ENCODE measurements at regions not wholly inside any gene's neighbourhood (a gene's known extent, or its start where the extent isn't known, plus 50 kb on each side); places are given as distances from the start of the nearest gene placed in this dataset.

DNA sequence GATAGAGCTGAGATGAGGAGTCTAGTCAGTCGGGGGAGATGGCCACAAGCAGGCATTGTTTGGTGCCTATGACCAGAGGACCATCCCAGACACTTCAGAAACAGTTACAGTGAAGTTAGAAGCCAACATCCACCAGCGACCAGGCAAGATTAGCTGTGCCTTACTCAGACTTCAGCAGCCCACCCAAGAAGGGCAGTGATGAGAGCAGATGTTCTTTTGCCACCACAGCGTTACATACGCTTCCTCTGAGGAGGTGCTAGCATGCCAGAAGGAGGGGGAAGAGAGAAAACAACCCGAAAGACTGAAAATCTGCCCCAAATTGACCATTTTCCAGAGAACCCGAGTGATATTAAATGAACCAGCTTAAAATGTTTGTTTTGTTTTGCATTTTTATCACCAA, 186.8 kb downstream of the PRL start:
- TF ChIP-seq, protein P1, sequence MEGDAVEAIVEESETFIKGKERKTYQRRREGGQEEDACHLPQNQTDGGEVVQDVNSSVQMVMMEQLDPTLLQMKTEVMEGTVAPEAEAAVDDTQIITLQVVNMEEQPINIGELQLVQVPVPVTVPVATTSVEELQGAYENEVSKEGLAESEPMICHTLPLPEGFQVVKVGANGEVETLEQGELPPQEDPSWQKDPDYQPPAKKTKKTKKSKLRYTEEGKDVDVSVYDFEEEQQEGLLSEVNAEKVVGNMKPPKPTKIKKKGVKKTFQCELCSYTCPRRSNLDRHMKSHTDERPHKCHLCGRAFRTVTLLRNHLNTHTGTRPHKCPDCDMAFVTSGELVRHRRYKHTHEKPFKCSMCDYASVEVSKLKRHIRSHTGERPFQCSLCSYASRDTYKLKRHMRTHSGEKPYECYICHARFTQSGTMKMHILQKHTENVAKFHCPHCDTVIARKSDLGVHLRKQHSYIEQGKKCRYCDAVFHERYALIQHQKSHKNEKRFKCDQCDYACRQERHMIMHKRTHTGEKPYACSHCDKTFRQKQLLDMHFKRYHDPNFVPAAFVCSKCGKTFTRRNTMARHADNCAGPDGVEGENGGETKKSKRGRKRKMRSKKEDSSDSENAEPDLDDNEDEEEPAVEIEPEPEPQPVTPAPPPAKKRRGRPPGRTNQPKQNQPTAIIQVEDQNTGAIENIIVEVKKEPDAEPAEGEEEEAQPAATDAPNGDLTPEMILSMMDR (IDR thresholded peaks at IDR 0.05; ENCODE audit: insufficient read depth, low read depth, low read length, missing control alignments), result no peak
- no peak overlapping the region for H3K4me3 ChIP-seq (ENCODE audit: low read length)
- no peak for DNase-seq (ENCODE audit: low read depth)

DNA sequence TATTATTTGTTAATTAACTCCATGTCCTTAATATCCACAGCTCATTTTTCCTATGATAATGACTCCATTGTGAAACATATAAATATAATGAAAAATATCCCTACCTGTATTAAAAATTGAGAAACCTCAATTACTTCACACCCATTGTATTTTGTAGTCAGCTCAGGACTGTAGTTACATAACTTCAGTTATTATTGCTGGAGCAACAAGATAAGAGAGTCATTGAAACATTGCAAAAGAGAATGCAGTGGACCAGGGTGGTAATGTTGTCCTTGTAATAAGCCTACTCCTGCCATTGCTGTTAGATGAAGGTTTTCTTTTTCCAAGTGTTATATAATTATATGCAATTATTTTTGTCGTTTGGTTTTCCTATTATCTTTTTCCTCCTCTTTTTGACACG, 184.4 kb downstream of the PRL start:
- DNase-seq (ENCODE audit: low read depth), result peak; percentile 80

DNA sequence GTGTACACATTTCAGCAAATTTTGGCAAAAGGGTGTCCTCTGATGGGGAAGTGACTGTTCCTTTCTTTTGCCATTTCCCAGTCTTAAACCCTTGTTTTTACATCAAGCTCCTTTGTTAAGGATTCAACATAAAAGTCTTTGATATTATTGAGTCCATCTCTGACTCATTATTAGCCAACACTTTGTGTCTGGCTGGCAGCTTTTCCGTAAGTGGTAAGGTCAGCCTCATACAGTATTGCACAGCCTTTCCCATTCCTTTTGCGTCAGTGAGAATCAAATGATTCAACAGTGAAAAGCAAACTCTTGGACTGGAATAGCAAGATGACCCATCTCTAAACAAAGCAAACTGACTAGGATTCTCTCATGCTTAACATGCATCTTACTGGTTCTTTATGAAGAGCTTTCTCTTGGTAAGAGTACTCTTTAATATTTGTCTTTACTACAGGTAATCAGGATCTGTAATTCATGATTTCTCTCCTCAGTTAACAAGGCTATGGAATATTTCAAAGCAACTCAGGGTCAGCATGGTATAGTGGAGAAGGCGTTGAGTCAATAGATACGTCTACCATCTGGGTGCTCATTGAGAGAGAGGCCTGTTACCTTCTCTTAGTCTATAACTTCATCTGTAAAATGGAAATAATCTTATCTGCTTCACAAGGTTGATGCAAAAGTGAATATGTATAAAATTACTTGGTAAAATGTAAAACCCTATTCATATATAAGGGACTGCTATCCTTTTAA, 183.6 kb downstream of the PRL start:
- no peak overlapping the region for H3K4me3 ChIP-seq (ENCODE audit: low read length)
- TF ChIP-seq, protein P1 (IDR thresholded peaks at IDR 0.05; ENCODE audit: insufficient read depth, low read depth, low read length, missing control alignments), result no peak
- DNase-seq (ENCODE audit: low read depth), result peak; percentile 99

More for the DNA sequence above, 184.4 kb downstream of the PRL start:
- TF ChIP-seq, protein P1 (IDR thresholded peaks at IDR 0.05; ENCODE audit: insufficient read depth, low read depth, low read length, missing control alignments), result no peak
- H3K4me3 ChIP-seq (ENCODE audit: low read length), result no peak overlapping the region

DNA sequence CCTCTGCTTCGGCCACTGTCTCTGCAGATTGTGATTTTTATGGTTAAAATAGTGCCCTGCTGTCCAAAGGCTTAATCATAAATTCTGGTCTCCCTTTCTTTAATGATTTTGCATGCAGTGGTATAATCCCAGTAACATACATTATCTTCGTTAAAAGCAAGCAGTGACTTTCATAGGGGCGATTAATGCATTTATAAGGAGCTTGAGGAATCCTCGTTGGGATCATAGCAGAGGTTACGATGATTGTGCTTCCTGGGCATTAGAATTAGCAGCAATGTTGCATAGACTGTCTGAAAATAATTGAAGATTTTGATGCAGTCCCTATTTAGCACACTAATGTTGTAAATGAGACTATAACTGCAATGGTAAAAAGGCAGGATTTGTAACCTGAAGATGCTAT, 181.3 kb downstream of the PRL start:
- TF ChIP-seq, protein P1 (IDR thresholded peaks at IDR 0.05; ENCODE audit: insufficient read depth, low read depth, low read length, missing control alignments), result no peak
- DNase-seq (ENCODE audit: low read depth), result no peak
- H3K4me3 ChIP-seq (ENCODE audit: low read length), result no peak overlapping the region

DNA sequence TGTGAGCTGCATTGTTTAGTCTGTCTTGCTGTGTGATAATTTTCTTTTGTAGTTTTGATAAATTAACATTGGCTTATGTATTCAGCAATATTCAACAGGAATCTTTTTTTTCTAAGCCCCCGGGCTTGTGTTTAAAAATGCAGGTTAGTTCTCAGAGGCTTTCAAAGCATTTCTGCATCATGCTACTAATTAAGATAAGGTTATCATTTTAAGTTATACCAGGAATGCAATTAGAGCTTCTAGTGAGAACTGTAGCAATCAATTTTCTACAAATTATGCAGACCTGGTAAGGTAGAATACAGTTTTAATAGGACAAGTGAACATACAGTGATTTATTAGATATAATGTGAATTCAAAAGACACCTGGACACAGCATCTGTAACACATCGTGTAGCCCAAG, 179.2 kb downstream of the PRL start:
- no peak overlapping the region for H3K4me3 ChIP-seq (ENCODE audit: low read length)
- TF ChIP-seq, protein P1 (IDR thresholded peaks at IDR 0.05; ENCODE audit: insufficient read depth, low read depth, low read length, missing control alignments), result no peak
- DNase-seq (ENCODE audit: low read depth), result no peak

DNA sequence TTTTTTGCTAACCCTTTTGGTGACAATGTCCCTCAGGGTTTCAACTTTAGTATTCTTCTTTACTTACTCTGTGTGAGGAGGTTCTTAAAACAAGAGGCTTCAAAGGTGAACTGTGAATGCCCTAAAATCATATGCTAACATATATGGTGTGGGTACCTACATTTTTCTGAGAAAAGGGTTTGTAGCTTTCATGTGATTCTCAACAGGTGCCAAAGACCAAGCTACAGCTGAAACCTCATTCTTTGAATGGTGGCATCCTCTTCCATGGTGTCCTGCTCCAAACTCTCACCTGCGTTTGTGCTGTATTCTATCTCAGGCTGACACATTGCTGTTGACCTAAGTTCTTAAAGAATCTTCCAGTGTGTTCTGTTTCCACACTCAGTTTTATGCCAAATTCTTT, 177.3 kb downstream of the PRL start:
- no peak overlapping the region for H3K4me3 ChIP-seq (ENCODE audit: low read length)
- no peak for DNase-seq (ENCODE audit: low read depth)
- TF ChIP-seq, protein P1 (IDR thresholded peaks at IDR 0.05; ENCODE audit: insufficient read depth, low read depth, low read length, missing control alignments), result no peak

DNA sequence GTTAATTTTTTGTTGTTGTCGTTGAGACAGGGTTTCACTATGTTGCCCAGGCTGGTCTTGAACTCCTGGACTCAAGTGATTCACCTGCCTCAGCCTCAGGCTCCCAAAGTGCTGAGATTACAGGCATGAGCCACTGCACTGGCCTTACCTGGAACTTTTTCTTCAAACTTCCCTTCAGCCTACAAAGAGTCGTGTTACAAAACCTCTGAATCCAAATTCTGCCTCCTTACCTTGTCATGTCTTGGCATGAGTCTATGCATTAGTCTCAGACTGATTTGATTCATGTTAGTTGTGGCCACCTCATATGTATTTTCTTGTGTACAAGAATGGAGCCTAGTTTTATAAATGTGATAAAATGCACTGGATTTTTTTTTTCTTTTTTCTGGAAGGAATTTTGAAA, 172.1 kb downstream of the PRL start:
- TF ChIP-seq, protein P1 (IDR thresholded peaks at IDR 0.05; ENCODE audit: insufficient read depth, low read depth, low read length, missing control alignments), result no peak
- DNase-seq (ENCODE audit: low read depth), result peak; percentile 69
- H3K4me3 ChIP-seq (ENCODE audit: low read length), result no peak overlapping the region
